ENCODE measurements at regions not wholly inside any gene's neighbourhood (a gene's known extent, or its start where the extent isn't known, plus 50 kb on each side); places are given as distances from the start of the nearest gene placed in this dataset.

- H3K9me3 Mint-ChIP-seq, result no peaks in the 10 kb centered on the region
- H3K4me1 Mint-ChIP-seq (ENCODE audit: low read depth), result no peaks in the 10 kb centered on the region
- no peak overlapping the region for H3K27ac Mint-ChIP-seq
- H3K36me3 Mint-ChIP-seq (ENCODE audit: low read depth), result no peaks in the 10 kb centered on the region
- peaks cover 22% of the 10 kb centered on the region for H3K27me3 Mint-ChIP-seq
- H3K4me3 Mint-ChIP-seq, result no peak overlapping the region
Observed at GRCh38 chr12:91343010-91343409, 160.4 kb upstream of the DCN start.

GRCh38 chr12:91339106-91339505 is 156.5 kb upstream of the DCN start:
- no peak overlapping the region for H3K4me3 Mint-ChIP-seq
- no peaks in the 10 kb centered on the region for H3K9me3 Mint-ChIP-seq
- H3K36me3 Mint-ChIP-seq (ENCODE audit: low read depth), result no peaks in the 10 kb centered on the region
- H3K27ac Mint-ChIP-seq, result no peak overlapping the region
- no peaks in the 10 kb centered on the region for H3K4me1 Mint-ChIP-seq (ENCODE audit: low read depth)
- peaks cover 28% of the 10 kb centered on the region for H3K27me3 Mint-ChIP-seq

- no peaks in the 10 kb centered on the region for H3K4me1 Mint-ChIP-seq (ENCODE audit: low read depth)
- H3K9me3 Mint-ChIP-seq, result no peaks in the 10 kb centered on the region
- H3K4me3 Mint-ChIP-seq, result no peak overlapping the region
- no peak overlapping the region for H3K27ac Mint-ChIP-seq
- no peaks in the 10 kb centered on the region for H3K36me3 Mint-ChIP-seq (ENCODE audit: low read depth)
- H3K27me3 Mint-ChIP-seq, result peaks cover 26% of the 10 kb centered on the region
Observed at GRCh38 chr12:91335699-91336098, 153.1 kb upstream of the DCN start.

- H3K9me3 Mint-ChIP-seq, result no peaks in the 10 kb centered on the region
- H3K27me3 Mint-ChIP-seq, result peaks cover 22% of the 10 kb centered on the region
- H3K4me3 Mint-ChIP-seq, result no peak overlapping the region
Observed at GRCh38 chr12:91333966-91334365, 151.3 kb upstream of the DCN start.

GRCh38 chr12:91332302-91332701 is 149.7 kb upstream of the DCN start:
- H3K27me3 Mint-ChIP-seq, result peaks cover 17% of the 10 kb centered on the region
- no peaks in the 10 kb centered on the region for H3K4me1 Mint-ChIP-seq (ENCODE audit: low read depth)
- H3K27ac Mint-ChIP-seq, result no peak overlapping the region
- no peaks in the 10 kb centered on the region for H3K9me3 Mint-ChIP-seq
- no peak overlapping the region for H3K4me3 Mint-ChIP-seq
- no peaks in the 10 kb centered on the region for H3K36me3 Mint-ChIP-seq (ENCODE audit: low read depth)

More at GRCh38 chr12:91333966-91334365, 151.3 kb upstream of the DCN start:
- Mint-ChIP-seq H3K27ac (no peak overlapping the region), H3K36me3 (ENCODE audit: low read depth) (no peaks in the 10 kb centered on the region), H3K4me1 (ENCODE audit: low read depth) (no peaks in the 10 kb centered on the region)

GRCh38 chr12:91331371-91331770 is 148.8 kb upstream of the DCN start:
- Mint-ChIP-seq H3K27ac (no peak overlapping the region), H3K4me1 (ENCODE audit: low read depth) (no peaks in the 10 kb centered on the region), H3K27me3 (peaks cover 19% of the 10 kb centered on the region), H3K36me3 (ENCODE audit: low read depth) (no peaks in the 10 kb centered on the region), H3K9me3 (no peaks in the 10 kb centered on the region), H3K4me3 (no peak overlapping the region)

GRCh38 chr12:91328451-91328850 is 145.8 kb upstream of the DCN start:
- Mint-ChIP-seq H3K27ac (no peak overlapping the region), H3K9me3 (no peaks in the 10 kb centered on the region), H3K27me3 (peaks cover 11% of the 10 kb centered on the region), H3K4me1 (ENCODE audit: low read depth) (no peaks in the 10 kb centered on the region), H3K4me3 (no peak overlapping the region), H3K36me3 (ENCODE audit: low read depth) (no peaks in the 10 kb centered on the region)

GRCh38 chr12:91327889-91328288 is 145.3 kb upstream of the DCN start:
- Mint-ChIP-seq H3K27me3 (peaks cover 11% of the 10 kb centered on the region), H3K27ac (no peak overlapping the region), H3K4me1 (ENCODE audit: low read depth) (no peaks in the 10 kb centered on the region), H3K9me3 (no peaks in the 10 kb centered on the region), H3K4me3 (no peak overlapping the region), H3K36me3 (ENCODE audit: low read depth) (no peaks in the 10 kb centered on the region)

- H3K4me1 Mint-ChIP-seq (ENCODE audit: low read depth), result no peaks in the 10 kb centered on the region
- no peak overlapping the region for H3K27ac Mint-ChIP-seq
- H3K36me3 Mint-ChIP-seq (ENCODE audit: low read depth), result no peaks in the 10 kb centered on the region
- H3K4me3 Mint-ChIP-seq, result no peak overlapping the region
- H3K9me3 Mint-ChIP-seq, result no peaks in the 10 kb centered on the region
- H3K27me3 Mint-ChIP-seq, result peaks cover 11% of the 10 kb centered on the region
Observed at GRCh38 chr12:91327131-91327530, 144.5 kb upstream of the DCN start.

GRCh38 chr12:91326058-91327027 is 143.7 kb upstream of the DCN start:
- H3K36me3 Mint-ChIP-seq (ENCODE audit: low read depth), result no peaks in the 10 kb centered on the region
- no peak overlapping the region for H3K27ac Mint-ChIP-seq

GRCh38 chr12:91320999-91321398 is 138.4 kb upstream of the DCN start:
- no peaks in the 10 kb centered on the region for H3K36me3 Mint-ChIP-seq (ENCODE audit: low read depth)
- peaks cover 14% of the 10 kb centered on the region for H3K27me3 Mint-ChIP-seq

More at GRCh38 chr12:91326058-91327027, 143.7 kb upstream of the DCN start:
- Mint-ChIP-seq H3K4me1 (ENCODE audit: low read depth) (no peaks in the 10 kb centered on the region), H3K27me3 (peaks cover 8% of the 10 kb centered on the region), H3K4me3 (no peak overlapping the region), H3K9me3 (no peaks in the 10 kb centered on the region)

GRCh38 chr12:91319071-91319760 is 136.6 kb upstream of the DCN start:
- peaks cover 13% of the 10 kb centered on the region for H3K27me3 Mint-ChIP-seq
- H3K4me1 Mint-ChIP-seq (ENCODE audit: low read depth), result no peaks in the 10 kb centered on the region
- peaks cover 3% of the 10 kb centered on the region for H3K9me3 Mint-ChIP-seq

More at GRCh38 chr12:91320999-91321398, 138.4 kb upstream of the DCN start:
- Mint-ChIP-seq H3K4me3 (no peak overlapping the region), H3K27ac (no peak overlapping the region), H3K9me3 (peaks cover 3% of the 10 kb centered on the region), H3K4me1 (ENCODE audit: low read depth) (no peaks in the 10 kb centered on the region)

GRCh38 chr12:91317306-91317705 is 134.7 kb upstream of the DCN start:
- Mint-ChIP-seq H3K4me3 (no peak overlapping the region), H3K36me3 (ENCODE audit: low read depth) (no peaks in the 10 kb centered on the region), H3K9me3 (peaks cover 3% of the 10 kb centered on the region), H3K27ac (no peak overlapping the region), H3K27me3 (peaks cover 13% of the 10 kb centered on the region), H3K4me1 (ENCODE audit: low read depth) (no peaks in the 10 kb centered on the region)

More at GRCh38 chr12:91319071-91319760, 136.6 kb upstream of the DCN start:
- Mint-ChIP-seq H3K4me3 (no peak overlapping the region), H3K36me3 (ENCODE audit: low read depth) (no peaks in the 10 kb centered on the region), H3K27ac (no peak overlapping the region)

GRCh38 chr12:91316907-91317269 is 134.3 kb upstream of the DCN start:
- Mint-ChIP-seq H3K4me1 (ENCODE audit: low read depth) (no peaks in the 10 kb centered on the region), H3K27ac (no peak overlapping the region), H3K4me3 (no peak overlapping the region), H3K36me3 (ENCODE audit: low read depth) (no peaks in the 10 kb centered on the region), H3K9me3 (peaks cover 3% of the 10 kb centered on the region), H3K27me3 (peaks cover 13% of the 10 kb centered on the region)

GRCh38 chr12:91316161-91316906 is 133.7 kb upstream of the DCN start:
- Mint-ChIP-seq H3K9me3 (peaks cover 3% of the 10 kb centered on the region), H3K36me3 (ENCODE audit: low read depth) (no peaks in the 10 kb centered on the region), H3K27ac (no peak overlapping the region), H3K4me3 (no peak overlapping the region), H3K27me3 (peaks cover 19% of the 10 kb centered on the region), H3K4me1 (ENCODE audit: low read depth) (no peaks in the 10 kb centered on the region)

Measured in stimulated activated naive CD8-positive, alpha-beta T cell treated with anti-CD3 and anti-CD28 coated beads, Interleukin-15, Interleukin-2, amounts not matched to agents 100 ng/mL and 50 ng/mL, for 24 hours (primary cell).